H1 (cell line): ENCODE measurements at regions not wholly inside any gene's neighbourhood (a gene's known extent, or its start where the extent isn't known, plus 50 kb on each side); places are given as distances from the start of the nearest gene placed in this dataset.

Experiments used
- CTCF ChIA-PET: fragments of 300-600 bp; sonication (Branson Sonifier 250); formaldehyde crosslinking; loops from one replicate; lab custom pipeline; 2021; ENCODE audit not compliant: partially characterized antibody; lab: Charles Lee
- POLR2A ChIA-PET: fragments of 300-600 bp; sonication (Branson Sonifier 250); formaldehyde crosslinking; loops from one replicate; lab custom pipeline; 2021; ENCODE audit warnings: inconsistent platforms; ENCODE audit not compliant: partially characterized antibody; lab: Charles Lee
- DNase-seq, 2 experiments: peaks; one replicate each; pipeline versions ENCODE4 v3.0.0 to v3.0.0-alpha.2; 2010 to 2022; ENCODE audit warnings: low spot score in 2 of 2, low read depth in 1 of 2, mixed read lengths in 1 of 2
- FAIRE-seq: peaks from 2 replicates; lab custom pipeline; 2011; peaks lifted over from hg19 to GRCh38; lab: Jason Lieb, UNC
- H2AFZ ChIP-seq: 2 replicates; pipeline ENCODE4 v1.8.1; 2012; ENCODE audit warnings: low read length, inconsistent platforms
- H2AK5ac ChIP-seq: 2 replicates; pipeline ENCODE4 v1.6.1; 2013; ENCODE audit warnings: low read depth, low read length
- H2BK120ac ChIP-seq: replicated peaks from 2 replicates; pipeline ENCODE3; 2013; ENCODE audit warnings: low read depth, low read length, inconsistent platforms
- H2BK12ac ChIP-seq: 2 replicates; pipeline ENCODE4 v1.6.1; 2013; ENCODE audit warnings: low read depth, low read length
- H2BK15ac ChIP-seq: 2 replicates; pipeline ENCODE4 v1.6.1; 2013; ENCODE audit warnings: low read length
- H2BK20ac ChIP-seq: 2 replicates; pipeline ENCODE4 v1.6.1; 2013; ENCODE audit warnings: low read length
- H2BK5ac ChIP-seq: 2 replicates; pipeline ENCODE4 v1.6.1; 2013; ENCODE audit warnings: low read depth, low read length
- H3K14ac ChIP-seq: 2 replicates; pipeline ENCODE4 v1.6.1; 2013; ENCODE audit warnings: inconsistent platforms; ENCODE audit not compliant: insufficient read length
- H3K18ac ChIP-seq: 2 replicates; pipeline ENCODE4 v1.6.1; 2013; ENCODE audit warnings: low read length; ENCODE audit errors: extremely low read depth
- H3K23ac ChIP-seq: 2 replicates; pipeline ENCODE4 v1.6.1; 2013; ENCODE audit warnings: inconsistent platforms; ENCODE audit not compliant: insufficient read length
- H3K23me2 ChIP-seq: 2 replicates; pipeline ENCODE4 v1.6.1; 2013; ENCODE audit warnings: low read depth, low read length
- H3K27ac ChIP-seq: 2 replicates; pipeline ENCODE4 v1.6.1; 2011; ENCODE audit warnings: low read depth, low read length, inconsistent platforms
- H3K27me3 ChIP-seq, 4 experiments: replicated peaks in 1 of 4; 1 replicate in 1 of 4; 2 replicates in 3 of 4; pipeline versions ENCODE4 v1.6.1 to v1.8.1; 2011 to 2013; ENCODE audit warnings: low read length in 3 of 4, mild to moderate bottlenecking in 3 of 4, inconsistent platforms in 2 of 4, mixed read lengths in 2 of 4, moderate library complexity in 1 of 4; ENCODE audit not compliant: control insufficient read depth in 3 of 4, insufficient read depth in 3 of 4; ENCODE audit errors: extremely low read depth in 1 of 4
- H3K36me3 ChIP-seq, 4 experiments: 2 replicates each; pipeline versions ENCODE4 v1.6.1 to v1.8.1; 2011 to 2013; ENCODE audit warnings: mild to moderate bottlenecking in 4 of 4, low read length in 3 of 4, moderate library complexity in 2 of 4, control low read depth in 1 of 4, inconsistent platforms in 1 of 4; ENCODE audit not compliant: insufficient read depth in 4 of 4, control insufficient read depth in 2 of 4
- H3K4ac ChIP-seq: replicated peaks from 2 replicates; pipeline ENCODE3; 2013; ENCODE audit warnings: low read length, low read depth, mixed read lengths, inconsistent platforms; ENCODE audit not compliant: insufficient read length
- H3K4me1 ChIP-seq, 4 experiments: replicated peaks in 1 of 4; 1 replicate in 1 of 4; 2 replicates in 3 of 4; pipeline versions ENCODE4 v1.6.1 to v1.8.1; 2011 to 2013; ENCODE audit warnings: low read length in 3 of 4, inconsistent platforms in 2 of 4, mixed read lengths in 1 of 4; ENCODE audit not compliant: insufficient read depth in 4 of 4, control insufficient read depth in 3 of 4
- H3K4me2 ChIP-seq, 2 experiments: 2 replicates each; pipeline versions ENCODE4 v1.6.1 to v1.8.1; 2011 to 2013; ENCODE audit warnings: low read depth in 2 of 2, low read length in 2 of 2, control low read depth in 1 of 2, inconsistent platforms in 1 of 2, mild to moderate bottlenecking in 1 of 2; ENCODE audit not compliant: insufficient read depth in 1 of 2
- H3K4me3 ChIP-seq, 4 experiments: fragments of 200-600, 300-600 bp in 1 of 4; sonication (generic), shearing (Covaris generic), sonication (Bioruptor Twin) in 1 of 4; 2 replicates each; pipeline versions ENCODE4 v1.5.1 to v1.8.1; 2011 to 2016; ENCODE audit warnings: low read length in 4 of 4, low read depth in 3 of 4, control low read depth in 2 of 4, inconsistent platforms in 2 of 4, mild to moderate bottlenecking in 2 of 4, mixed read lengths in 1 of 4, moderate library complexity in 1 of 4; ENCODE audit not compliant: insufficient read depth in 2 of 4; ENCODE audit errors: extremely low read depth in 1 of 4
- H3K56ac ChIP-seq: replicated peaks from 2 replicates; pipeline ENCODE3; 2013; ENCODE audit warnings: low read depth, mild to moderate bottlenecking, mixed read lengths, low read length, inconsistent platforms; ENCODE audit not compliant: insufficient read length
- H3K79me1 ChIP-seq: 2 replicates; pipeline ENCODE4 v1.6.1; 2013; ENCODE audit warnings: low read depth, low read length, control low read depth
- H3K79me2 ChIP-seq, 2 experiments: 2 replicates each; pipeline versions ENCODE4 v1.6.1 to v1.8.1; 2012 to 2013; ENCODE audit warnings: low read length in 2 of 2, mild to moderate bottlenecking in 2 of 2, inconsistent platforms in 1 of 2; ENCODE audit not compliant: insufficient read depth in 2 of 2, control insufficient read depth in 1 of 2
- H3K9ac ChIP-seq, 4 experiments: replicated peaks in 1 of 4; 1 replicate in 1 of 4; 2 replicates in 3 of 4; pipeline versions ENCODE4 v1.6.1 to v1.8.1; 2011 to 2013; ENCODE audit warnings: low read depth in 3 of 4, low read length in 3 of 4, control low read depth in 2 of 4, mild to moderate bottlenecking in 2 of 4, moderate library complexity in 2 of 4, inconsistent platforms in 1 of 4; ENCODE audit errors: extremely low read depth in 1 of 4
- H3K9me3 ChIP-seq, 2 experiments: 2 replicates each; pipeline versions ENCODE4 v1.6.1 to v1.8.1; 2012 to 2013; ENCODE audit warnings: mild to moderate bottlenecking in 2 of 2, moderate library complexity in 2 of 2, control low read depth in 1 of 2, inconsistent platforms in 1 of 2, low read depth in 1 of 2, low read length in 1 of 2, mixed read lengths in 1 of 2; ENCODE audit not compliant: insufficient read depth in 2 of 2
- H4K20me1 ChIP-seq, 2 experiments: replicated peaks in 1 of 2; 2 replicates each; pipeline versions ENCODE3 to v1.8.1; 2011 to 2013; ENCODE audit warnings: inconsistent platforms in 2 of 2, low read length in 2 of 2, mild to moderate bottlenecking in 1 of 2; ENCODE audit not compliant: insufficient read depth in 2 of 2, control insufficient read depth in 1 of 2
- H4K5ac ChIP-seq: 2 replicates; pipeline ENCODE4 v1.6.1; 2013; ENCODE audit warnings: low read length, low read depth, mixed read lengths, inconsistent platforms; ENCODE audit not compliant: insufficient read length
- H4K8ac ChIP-seq: 2 replicates; pipeline ENCODE4 v1.8.0; 2013; ENCODE audit warnings: mild to moderate bottlenecking, moderate library complexity, low read length, inconsistent platforms; ENCODE audit not compliant: insufficient read depth; ENCODE audit errors: extremely low read depth
- H4K91ac ChIP-seq: replicated peaks from 2 replicates; pipeline ENCODE3; 2013; ENCODE audit warnings: low read length, mixed read lengths, inconsistent platforms; ENCODE audit not compliant: insufficient read length
- ASH2L ChIP-seq: fragments of 200-600, 300-600 bp; sonication (generic); IDR thresholded peaks from one replicate; pipeline ENCODE4 v1.7.1; 2017; ENCODE audit warnings: low read length
- CHD1 ChIP-seq: IDR thresholded peaks from 2 replicates; pipeline ENCODE4 v1.6.1; 2012; ENCODE audit warnings: low read depth, low read length, improper control_type of control experiment
- CTBP2 ChIP-seq: IDR thresholded peaks from 2 replicates; pipeline ENCODE4 v1.7.0; 2011; ENCODE audit warnings: borderline replicate concordance, mild to moderate bottlenecking, moderate library complexity, mixed read lengths, low read length; ENCODE audit not compliant: insufficient read depth, insufficient read length
- GTF2F1 ChIP-seq: IDR thresholded peaks from 2 replicates; pipeline ENCODE4 v1.6.1; 2012; ENCODE audit warnings: low read depth, low read length, improper control_type of control experiment, borderline replicate concordance
- JUND ChIP-seq: IDR thresholded peaks from 2 replicates; pipeline ENCODE4 v1.6.1; 2011; ENCODE audit warnings: mild to moderate bottlenecking, improper control_type of control experiment, low read length
- KDM5A ChIP-seq: fragments of 200-600 bp; IDR thresholded peaks from 2 replicates; pipeline ENCODE4 v1.7.1; 2012; ENCODE audit warnings: mild to moderate bottlenecking, low read length, inconsistent platforms, mixed read lengths
- NANOG ChIP-seq: IDR thresholded peaks from 2 replicates; pipeline ENCODE4 v1.6.1; 2011; ENCODE audit warnings: low read length, low read depth, mild to moderate bottlenecking, inconsistent platforms; ENCODE audit not compliant: insufficient read depth, poor library complexity, severe bottlenecking
- RBBP5 ChIP-seq: IDR thresholded peaks from 2 replicates; pipeline ENCODE4 v1.7.1; 2012; ENCODE audit warnings: low read depth, mild to moderate bottlenecking, inconsistent platforms, low read length, moderate library complexity, borderline replicate concordance
- RFX5 ChIP-seq: IDR thresholded peaks from 2 replicates; pipeline ENCODE4 v1.6.1; 2011; ENCODE audit warnings: low read depth, low read length, improper control_type of control experiment, borderline replicate concordance
- SP1 ChIP-seq: IDR thresholded peaks from 2 replicates; pipeline ENCODE4 v1.6.1; 2011; ENCODE audit warnings: low read depth, low read length
- SP4 ChIP-seq: IDR thresholded peaks from 2 replicates; pipeline ENCODE4 v1.6.1; 2012; ENCODE audit warnings: low read length, inconsistent platforms
- SUZ12 ChIP-seq: fragments of 200-600 bp; sonication (generic); IDR thresholded peaks from 2 replicates; pipeline ENCODE4 v1.6.1; 2012; ENCODE audit warnings: mild to moderate bottlenecking, inconsistent platforms, low read length, moderate library complexity, mixed read lengths
- TBP ChIP-seq: IDR thresholded peaks from 2 replicates; pipeline ENCODE4 v1.6.1; 2011; ENCODE audit warnings: low read depth, low read length, improper control_type of control experiment
- YY1 ChIP-seq: IDR thresholded peaks from 2 replicates; pipeline ENCODE4 v1.6.1; 2011; ENCODE audit warnings: low read depth, mild to moderate bottlenecking, low read length
- ZNF274 ChIP-seq: IDR thresholded peaks from 2 replicates; pipeline ENCODE4 v1.7.0; 2012; ENCODE audit warnings: low read length, borderline replicate concordance; ENCODE audit errors: extremely low read depth
- WGBS, 2 experiments: shearing (Covaris generic) in 1 of 2; methylation state at CpG; one replicate each; pipeline versions ENCODE4 v1.1.6 to v1.1.7; 2013 to 2015; ENCODE audit warnings: low lambda C conversion rate in 2 of 2, mixed read lengths in 2 of 2, inconsistent platforms in 1 of 2, low coverage in 1 of 2, missing lambda C conversion rate in 1 of 2; ENCODE audit not compliant: insufficient replicate concordance in 2 of 2, insufficient coverage in 1 of 2, insufficient read length in 1 of 2; ENCODE audit errors: extremely low coverage in 1 of 2, missing lambda C conversion rate in 1 of 2; 5-methylcytosine and 5-hydroxymethylcytosine counted together
- TF ChIP-seq, protein P1 (sequence below): IDR thresholded peaks from 2 replicates; pipeline ENCODE4 v1.6.1; 2012; ENCODE audit warnings: inconsistent platforms

- Histone ChIP-seq H4K91ac (no peak overlapping the region), H3K36me3 (no peaks in the 10 kb centered on the region), H3K9ac (no peak overlapping the region), H4K8ac (no peak overlapping the region), H3K4me2 (no peak overlapping the region), H2AFZ (no peak overlapping the region), H3K23ac (no peak overlapping the region), H3K79me2 (no peaks in the 10 kb centered on the region), H3K4me3 (no peak overlapping the region), H4K5ac (no peak overlapping the region), H2BK20ac (no peak overlapping the region), H3K9me3 (0 out of 4 replicates have a peak, but pooled peaks cover 0 to 6% of the 10 kb centered on the region in 2 experiments), H3K14ac (no peak overlapping the region), H3K4ac (no peak overlapping the region), H4K20me1 (no peaks in the 10 kb centered on the region), H2BK5ac (no peak overlapping the region), H2BK120ac (no peak overlapping the region), H3K4me1 (peaks cover 2 to 6% (median 4%) of the 10 kb centered on the region in 4 experiments; a peak in 5 of 7 replicates), H3K23me2 (no peaks in the 10 kb centered on the region; the same call in 1 of the 2 replicates), H3K56ac (no peak overlapping the region), H2AK5ac (no peak overlapping the region), H3K27me3 (no peaks in the 10 kb centered on the region), H3K18ac (no peak overlapping the region), H3K79me1 (no peaks in the 10 kb centered on the region), H3K27ac (no peak overlapping the region), H2BK12ac (no peak overlapping the region), H2BK15ac (no peak overlapping the region)
- POLR2A ChIA-PET, result no interaction called here
- WGBS, 2 experiments, result 88% methylated on average over 3 of the region's 3 CpGs; no CpG with 5 or more reads in 1 of the 2 experiments
- CTCF ChIA-PET, result interaction anchor here (0.9 to 1.0 kb wide), 2 partner anchors 19 to 404 kb away, joined by 3 to 4 read pairs; no protein-coding TSS in a partner anchor
- FAIRE-seq (no peak), DNase-seq (no peak)
- TF ChIP-seq GTF2F1 (no peak), NANOG (no peak), TBP (no peak), CHD1 (no peak), CTBP2 (no peak), SUZ12 (no peak), JUND (no peak), SP1 (no peak), RFX5 (no peak), KDM5A (no peak), YY1 (no peak), SP4 (no peak), RBBP5 (no peak), ZNF274 (no peak), ASH2L (no peak)
- TF ChIP-seq, protein P1, sequence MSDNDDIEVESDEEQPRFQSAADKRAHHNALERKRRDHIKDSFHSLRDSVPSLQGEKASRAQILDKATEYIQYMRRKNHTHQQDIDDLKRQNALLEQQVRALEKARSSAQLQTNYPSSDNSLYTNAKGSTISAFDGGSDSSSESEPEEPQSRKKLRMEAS, result no peak
Observed at GRCh38 chr4:17189759-17190158, 291.3 kb upstream of the LDB2 start.
